Body of pancreas (tissue), 4 donors: ENCODE measurements at regions not wholly inside any gene's neighbourhood (a gene's known extent, or its start where the extent isn't known, plus 50 kb on each side); places are given as distances from the start of the nearest gene placed in this dataset.

ENCODE experiments used
- CTCF ChIP-seq, 7 experiments: fragments of 450-650 bp in 4 of 7; fragments of 200-600 bp in 3 of 7; sonication (generic) in 3 of 7; IDR thresholded peaks; one replicate each; pipeline ENCODE4 v1.5.1; 2016 to 2019; ENCODE audit warnings: antibody characterized with exemption in 7 of 7
- POLR2A ChIP-seq, 3 donors: fragments of 450-650 bp; IDR thresholded peaks; one replicate each; pipeline ENCODE4 v1.6.1; 2016; ENCODE audit warnings: antibody characterized with exemption in 3 of 3, mild to moderate bottlenecking in 2 of 3

DNA sequence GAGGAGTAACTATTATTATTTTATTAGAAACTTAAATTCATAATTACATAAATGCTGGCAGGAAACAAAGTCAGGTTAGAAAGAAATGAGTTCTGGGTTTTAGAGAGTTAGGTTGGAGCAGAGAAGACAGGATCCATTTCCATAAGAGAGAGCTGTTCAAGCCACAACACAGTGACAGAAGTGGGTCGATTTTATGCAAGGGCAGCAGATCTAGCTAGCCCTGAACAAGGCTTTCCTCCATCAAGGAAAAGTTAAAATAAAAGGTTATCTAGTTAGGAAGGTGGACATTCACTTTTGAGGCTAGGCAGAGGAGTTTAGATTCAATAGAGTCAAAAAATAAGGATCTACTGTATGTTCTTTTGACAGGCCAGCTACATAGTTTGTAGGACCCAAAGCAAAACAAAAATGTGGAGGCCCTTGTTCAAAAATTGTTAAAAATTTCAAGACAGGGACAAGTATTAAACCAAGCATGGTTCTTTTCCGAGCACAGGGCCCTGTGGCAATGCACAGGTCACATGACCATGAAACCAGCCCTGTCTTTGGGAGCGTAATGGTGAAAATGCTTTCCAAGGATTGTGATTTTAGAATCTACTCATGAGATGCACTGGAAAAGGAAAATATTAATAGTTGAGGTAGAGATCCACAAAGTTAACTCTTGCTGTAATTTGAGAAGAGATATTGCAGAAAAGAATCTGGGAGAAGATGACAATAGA, 91.2 kb upstream of the CREB1 start:
- TF ChIP-seq CTCF (IDR thresholded peaks at IDR 0.05) = no peak
- TF ChIP-seq POLR2A (IDR thresholded peaks at IDR 0.05) = no peak
